ENCODE measurements at regions not wholly inside any gene's neighbourhood (a gene's known extent, or its start where the extent isn't known, plus 50 kb on each side); places are given as distances from the start of the nearest gene placed in this dataset.

GRCh38 chr18:56165601-56166355, 472.6 kb downstream of the TXNL1 start:
- DNase-seq, result no peak

GRCh38 chr18:56162311-56163265, 475.8 kb downstream of the TXNL1 start:
- no peak for DNase-seq

- no peak for DNase-seq
Measured at GRCh38 chr18:56161566-56162260, 476.7 kb downstream of the TXNL1 start.

- DNase-seq, result no peak
Measured at GRCh38 chr18:56158676-56159075, 479.7 kb downstream of the TXNL1 start.

GRCh38 chr18:56157541-56157940, 480.9 kb downstream of the TXNL1 start:
- DNase-seq, result no peak

- DNase-seq, result no peak
Measured at GRCh38 chr18:56152551-56153310, 485.7 kb downstream of the TXNL1 start.

- DNase-seq, result peak; percentile 92
Measured at GRCh38 chr18:56148373-56148772, 490.0 kb downstream of the TXNL1 start.

GRCh38 chr18:56146565-56146964, 491.8 kb downstream of the TXNL1 start:
- DNase-seq, result peak; percentile 48

GRCh38 chr18:56142001-56142400, 496.4 kb downstream of the TXNL1 start:
- no peak for DNase-seq

- peak; percentile 66 for DNase-seq
Measured at GRCh38 chr18:56139792-56140254, 498.6 kb downstream of the TXNL1 start.

GRCh38 chr18:56139372-56139771, 499.0 kb downstream of the TXNL1 start:
- DNase-seq, result peak; percentile 3

GRCh38 chr18:56136105-56136504, 502.3 kb downstream of the TXNL1 start:
- no peak for DNase-seq

GRCh38 chr18:56130481-56130880, 507.9 kb downstream of the TXNL1 start:
- DNase-seq, result no peak

GRCh38 chr18:56128153-56128791, 510.1 kb downstream of the TXNL1 start:
- no peak for DNase-seq

GRCh38 chr18:56127322-56128099, 510.9 kb downstream of the TXNL1 start:
- no peak for DNase-seq

GRCh38 chr18:56124186-56124585, 514.2 kb downstream of the TXNL1 start:
- peak; percentile 85 for DNase-seq

- DNase-seq, result no peak
Measured at GRCh38 chr18:56121669-56122068, 516.7 kb downstream of the TXNL1 start.

GRCh38 chr18:56120782-56121181, 517.6 kb downstream of the TXNL1 start:
- DNase-seq, result no peak

GRCh38 chr18:56119681-56120080, 518.7 kb downstream of the TXNL1 start:
- no peak for DNase-seq

- DNase-seq, result no peak
Measured at GRCh38 chr18:56118422-56118821, 520.0 kb downstream of the TXNL1 start.

Measured in HCEC 1CT (cell line).